Thyroid gland (tissue), 4 donors: ENCODE measurements at regions not wholly inside any gene's neighbourhood (a gene's known extent, or its start where the extent isn't known, plus 50 kb on each side); places are given as distances from the start of the nearest gene placed in this dataset.

ENCODE experiments used
- CTCF ChIP-seq, 6 experiments: fragments of 200-600 bp in 3 of 6; fragments of 450-650 bp in 3 of 6; sonication (generic) in 3 of 6; IDR thresholded peaks; one replicate each; pipeline ENCODE4 v1.5.1; 2016 to 2019; ENCODE audit warnings: antibody characterized with exemption in 6 of 6, mild to moderate bottlenecking in 2 of 6, inconsistent platforms in 1 of 6, moderate library complexity in 1 of 6
- POLR2A ChIP-seq, 2 donors: fragments of 450-650 bp; IDR thresholded peaks; one replicate each; pipeline ENCODE4 v1.6.1; 2017; ENCODE audit warnings: antibody characterized with exemption in 2 of 2, mild to moderate bottlenecking in 2 of 2, moderate library complexity in 1 of 2

- TF ChIP-seq CTCF (IDR thresholded peaks at IDR 0.05) (no peak), POLR2A (IDR thresholded peaks at IDR 0.05) (no peak)
These were observed 77.2 kb downstream of the PFDN4 start for GRCh38 chr20:54284928-54285704.
